Skin epidermis (tissue), 12 donors: ENCODE measurements at regions not wholly inside any gene's neighbourhood (a gene's known extent, or its start where the extent isn't known, plus 50 kb on each side); places are given as distances from the start of the nearest gene placed in this dataset.
"Not testable (repeated sequence)": the region's sequence is repeated elsewhere in the genome, so short reads cannot be mapped to it uniquely, and the experiment has no call there.

Experiments used
- H3K27ac ChIP-seq, 21 experiments: fragments of 200-600 bp; sonication (generic) in 11 of 21; one replicate each; pipeline ENCODE4 v1.5.0; 2020; ENCODE audit warnings: mild to moderate bottlenecking in 3 of 21, inconsistent platforms in 2 of 21, moderate library complexity in 2 of 21
- H3K4me3 ChIP-seq, 7 experiments: fragments of 200-600 bp; sonication (generic) in 2 of 7; one replicate each; pipeline ENCODE4 v1.5.0; 2020; ENCODE audit warnings: inconsistent platforms in 2 of 7, mild to moderate bottlenecking in 2 of 7, moderate library complexity in 1 of 7

GRCh38 chr2:76120176-76120575, 409.5 kb upstream of the GCFC2 start:
- Histone ChIP-seq H3K27ac (no peak overlapping the region), H3K4me3 (no peak overlapping the region)

- Histone ChIP-seq H3K27ac (no peak overlapping the region), H3K4me3 (no peak overlapping the region)
These were observed 379.0 kb upstream of the GCFC2 start for GRCh38 chr2:76089683-76090082.

GRCh38 chr2:76083248-76083647, 372.5 kb upstream of the GCFC2 start:
- Histone ChIP-seq H3K4me3 (no peak overlapping the region), H3K27ac (no peak overlapping the region)

GRCh38 chr2:76082509-76082908, 371.8 kb upstream of the GCFC2 start:
- Histone ChIP-seq H3K27ac (no peak overlapping the region), H3K4me3 (no peak overlapping the region)

- Histone ChIP-seq H3K4me3 (no peak overlapping the region), H3K27ac (no peak overlapping the region)
These were observed 369.4 kb upstream of the GCFC2 start for GRCh38 chr2:76080154-76080553.

- H3K27ac ChIP-seq: no peak overlapping the region
- no peak overlapping the region for H3K4me3 ChIP-seq
These were observed 364.4 kb upstream of the GCFC2 start for GRCh38 chr2:76075126-76075525.

GRCh38 chr2:76073992-76074604, 363.4 kb upstream of the GCFC2 start:
- no peak overlapping the region for H3K27ac ChIP-seq

GRCh38 chr2:76050196-76050595, 339.5 kb upstream of the GCFC2 start:
- no peak overlapping the region for H3K27ac ChIP-seq

More at GRCh38 chr2:76073992-76074604, 363.4 kb upstream of the GCFC2 start:
- no peak overlapping the region for H3K4me3 ChIP-seq

GRCh38 chr2:76044701-76045100, 334.0 kb upstream of the GCFC2 start:
- Histone ChIP-seq H3K27ac (no peak overlapping the region), H3K4me3 (no peak overlapping the region)

More at GRCh38 chr2:76050196-76050595, 339.5 kb upstream of the GCFC2 start:
- H3K4me3 ChIP-seq: no peak overlapping the region

GRCh38 chr2:76039505-76039904, 328.8 kb upstream of the GCFC2 start:
- H3K27ac ChIP-seq: no peak overlapping the region
- H3K4me3 ChIP-seq: no peak overlapping the region

GRCh38 chr2:76027761-76028160, 317.0 kb upstream of the GCFC2 start:
- Histone ChIP-seq H3K4me3 (no peak overlapping the region), H3K27ac (no peak overlapping the region)

- H3K4me3 ChIP-seq: no peak overlapping the region
- no peak overlapping the region for H3K27ac ChIP-seq
These were observed 308.4 kb upstream of the GCFC2 start for GRCh38 chr2:76019128-76019527.

GRCh38 chr2:76009484-76009883, 298.8 kb upstream of the GCFC2 start:
- Histone ChIP-seq H3K27ac (no peak overlapping the region), H3K4me3 (no peak overlapping the region)

- no peak overlapping the region for H3K4me3 ChIP-seq
- no peak overlapping the region for H3K27ac ChIP-seq
These were observed 297.4 kb upstream of the GCFC2 start for GRCh38 chr2:76008001-76008702.

- H3K27ac ChIP-seq: no peak overlapping the region
- no peak overlapping the region for H3K4me3 ChIP-seq
These were observed 289.7 kb upstream of the GCFC2 start for GRCh38 chr2:76000425-76000824.

- H3K4me3 ChIP-seq: no peak overlapping the region
These were observed 287.7 kb upstream of the GCFC2 start for GRCh38 chr2:75998451-75998850.

GRCh38 chr2:75994759-75995158, 284.0 kb upstream of the GCFC2 start:
- Histone ChIP-seq H3K27ac (no peak overlapping the region), H3K4me3 (no peak overlapping the region)

More at GRCh38 chr2:75998451-75998850, 287.7 kb upstream of the GCFC2 start:
- no peak overlapping the region for H3K27ac ChIP-seq

GRCh38 chr2:75988622-75989021, 277.9 kb upstream of the GCFC2 start:
- H3K4me3 ChIP-seq, H3K27ac ChIP-seq: not testable (repeated sequence)

GRCh38 chr2:75986617-75987016, 275.9 kb upstream of the GCFC2 start:
- no peak overlapping the region for H3K4me3 ChIP-seq
- H3K27ac ChIP-seq: no peak overlapping the region

GRCh38 chr2:75982719-75983118, 272.0 kb upstream of the GCFC2 start:
- Histone ChIP-seq H3K27ac (no peak overlapping the region), H3K4me3 (no peak overlapping the region)

- H3K4me3 ChIP-seq: no peak overlapping the region
- no peak overlapping the region for H3K27ac ChIP-seq
These were observed 253.9 kb upstream of the GCFC2 start for GRCh38 chr2:75964646-75965045.
